GM18909 (cell line): ENCODE measurements at regions not wholly inside any gene's neighbourhood (a gene's known extent, or its start where the extent isn't known, plus 50 kb on each side); places are given as distances from the start of the nearest gene placed in this dataset.
A peak's percentile ranks its signal among the peaks of the same experiment; 100 is the strongest.
"Not testable (repeated sequence)": the region's sequence is repeated elsewhere in the genome, so short reads cannot be mapped to it uniquely, and the experiment has no call there.

Experiments used
- ATAC-seq: cut with Tn5 transposase; IDR thresholded peaks from one replicate; pipeline ENCODE4 v1.9.1; 2021; ENCODE audit warnings: mild to moderate bottlenecking; ENCODE audit not compliant: unreplicated experiment, poor library complexity

DNA sequence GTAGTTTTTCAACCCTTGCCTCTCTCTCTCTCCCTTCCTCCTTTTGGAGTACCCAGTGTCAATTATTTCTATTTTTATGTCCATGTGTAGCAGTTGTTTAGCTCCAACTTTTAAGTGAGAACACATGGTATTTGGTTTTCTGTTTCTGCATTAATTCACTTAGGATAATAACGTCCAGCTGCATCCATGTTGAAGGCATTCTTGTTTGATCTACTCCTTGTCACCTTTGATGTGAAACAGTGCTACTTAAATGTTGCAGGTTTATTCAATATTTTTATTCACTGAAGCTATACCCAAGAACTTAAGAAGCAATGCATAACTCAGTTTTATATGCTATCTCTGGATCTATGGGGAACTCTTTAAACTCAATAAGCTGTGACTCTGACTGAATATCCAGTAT is 465.2 kb upstream of the ADGRB3 start:
- ATAC-seq: no peak

DNA sequence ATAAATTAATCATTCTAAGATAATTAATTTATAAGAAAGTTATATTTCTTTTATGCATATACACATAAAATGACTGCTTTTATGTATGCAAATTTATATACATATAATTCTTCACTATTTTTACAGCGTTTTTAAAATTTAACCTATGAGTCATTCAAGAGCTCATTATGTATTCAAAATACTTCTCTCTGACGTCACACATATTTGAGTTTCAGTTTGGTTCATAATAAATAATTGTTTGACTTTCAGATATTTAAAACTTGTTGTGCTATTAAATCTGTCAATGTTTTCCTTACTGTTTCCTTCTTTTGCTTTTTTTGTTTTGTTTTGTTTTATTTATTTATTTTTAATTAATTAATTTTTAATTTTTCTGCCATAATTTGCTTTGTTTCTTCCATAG is 467.5 kb upstream of the ADGRB3 start:
- ATAC-seq: no peak

DNA sequence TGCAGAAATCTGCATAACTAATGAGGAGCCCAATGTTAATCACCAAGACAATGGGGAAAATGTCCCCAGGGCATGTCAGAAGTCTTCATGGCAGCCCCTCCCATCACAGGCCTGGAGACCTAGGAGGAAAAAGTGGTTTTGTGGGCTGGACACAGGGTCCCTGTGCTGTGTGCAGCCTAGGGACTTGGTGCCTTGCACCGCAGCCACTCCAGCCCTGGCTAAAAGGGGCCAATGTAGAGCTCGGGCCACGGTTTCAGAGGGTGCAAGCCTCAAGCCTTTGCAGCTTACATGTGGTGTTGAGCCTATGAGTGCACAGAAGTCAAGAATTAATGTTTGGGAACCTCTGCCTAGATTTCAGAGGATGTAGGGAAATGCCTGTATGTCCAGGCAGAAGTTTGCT is 474.3 kb upstream of the ADGRB3 start:
- ATAC-seq: not testable (repeated sequence)

DNA sequence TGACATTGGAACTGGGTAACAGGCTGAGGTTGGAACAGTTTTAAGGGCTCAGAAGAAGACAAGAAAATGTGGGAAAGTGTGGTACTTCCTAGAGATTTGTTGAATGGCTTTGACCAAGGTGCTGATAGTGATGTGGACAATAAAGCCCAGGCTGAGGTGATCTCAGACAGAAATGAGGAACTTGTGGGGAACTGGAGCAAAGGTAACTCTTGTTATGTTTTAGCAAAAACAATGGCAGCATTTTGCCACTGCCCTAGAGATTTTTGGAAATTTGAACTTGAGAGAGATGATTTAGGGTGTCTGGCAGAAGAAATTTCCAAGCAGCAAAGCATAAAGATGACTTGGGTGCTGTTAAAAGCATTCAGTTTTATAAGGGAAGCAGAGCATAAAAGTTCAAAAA is 474.7 kb upstream of the ADGRB3 start:
- no peak for ATAC-seq

DNA sequence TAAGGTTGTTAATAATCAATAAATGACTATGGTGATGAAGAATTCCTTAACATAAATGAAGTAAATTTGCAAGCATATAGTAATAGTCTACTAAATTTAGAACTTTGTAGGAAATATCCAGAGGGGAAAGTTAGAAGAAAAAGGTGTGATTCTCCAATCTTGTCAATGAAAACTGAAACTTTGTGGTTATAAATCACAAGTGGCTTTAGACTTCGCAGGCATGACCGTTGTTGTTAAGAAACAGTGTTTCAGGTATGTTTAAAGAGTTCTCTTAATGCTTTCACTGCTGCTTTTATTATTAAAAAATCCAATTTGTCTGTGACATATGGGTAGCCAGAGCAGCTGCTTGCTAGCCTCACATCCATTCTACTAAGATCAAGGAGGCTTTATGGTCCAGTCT is 475.6 kb upstream of the ADGRB3 start:
- no peak for ATAC-seq

DNA sequence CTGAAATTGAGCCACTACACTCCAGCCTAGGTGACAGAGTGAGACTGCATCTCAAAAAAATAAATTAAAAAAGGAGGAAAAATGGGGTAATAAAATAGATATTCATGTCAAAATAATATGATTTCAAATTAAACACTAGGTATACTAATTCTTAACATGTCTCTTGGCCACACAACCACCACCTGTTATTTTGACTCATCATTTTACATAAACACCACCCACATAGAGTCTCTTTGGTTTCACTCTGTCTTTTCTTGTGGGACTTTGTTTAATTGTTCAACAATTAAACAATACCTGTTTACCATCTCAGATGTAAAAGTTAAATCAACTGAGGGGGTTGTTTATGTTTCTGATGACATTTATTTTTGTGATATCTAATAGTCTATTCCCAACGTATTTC is 476.8 kb upstream of the ADGRB3 start:
- peak; percentile 78 for ATAC-seq

DNA sequence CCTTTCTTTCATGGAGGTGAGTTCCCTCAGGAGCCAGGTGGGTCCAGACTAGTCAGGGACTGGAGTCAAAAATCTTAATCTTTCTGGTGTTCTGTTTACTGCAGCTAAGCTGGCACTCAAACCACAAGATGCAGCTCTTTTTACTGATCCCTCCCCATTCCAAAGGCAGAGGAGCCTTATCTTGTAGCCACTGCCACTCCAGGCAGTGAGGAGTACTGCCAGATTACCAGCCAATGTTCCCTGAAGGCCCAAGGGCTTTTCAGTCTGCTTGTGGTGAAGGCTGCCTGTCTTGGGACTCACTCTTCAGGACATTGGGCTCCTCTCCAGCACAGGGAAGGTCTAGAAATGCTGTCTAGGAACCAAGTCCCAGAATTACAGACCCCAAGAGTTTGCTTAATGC is 490.4 kb upstream of the ADGRB3 start:
- ATAC-seq: no peak

DNA sequence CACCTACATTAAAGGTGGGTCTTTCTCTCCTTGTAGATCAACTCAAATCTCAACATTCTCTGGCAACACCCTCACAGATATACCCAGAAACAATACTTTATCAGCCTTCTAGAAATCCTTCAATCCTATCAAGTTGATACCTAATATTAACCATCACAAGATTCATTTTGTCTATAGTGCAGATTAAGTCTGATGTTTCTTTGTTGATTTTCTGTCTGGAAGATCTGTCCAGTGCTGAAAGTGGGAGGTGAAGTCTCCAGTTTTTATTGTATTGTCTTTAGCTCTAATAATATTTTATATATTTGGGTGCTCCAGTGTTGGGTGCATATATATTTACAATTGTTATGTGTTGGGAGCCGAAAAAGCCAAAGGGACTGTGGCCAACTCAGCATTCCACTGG is 493.9 kb upstream of the ADGRB3 start:
- no peak for ATAC-seq

DNA sequence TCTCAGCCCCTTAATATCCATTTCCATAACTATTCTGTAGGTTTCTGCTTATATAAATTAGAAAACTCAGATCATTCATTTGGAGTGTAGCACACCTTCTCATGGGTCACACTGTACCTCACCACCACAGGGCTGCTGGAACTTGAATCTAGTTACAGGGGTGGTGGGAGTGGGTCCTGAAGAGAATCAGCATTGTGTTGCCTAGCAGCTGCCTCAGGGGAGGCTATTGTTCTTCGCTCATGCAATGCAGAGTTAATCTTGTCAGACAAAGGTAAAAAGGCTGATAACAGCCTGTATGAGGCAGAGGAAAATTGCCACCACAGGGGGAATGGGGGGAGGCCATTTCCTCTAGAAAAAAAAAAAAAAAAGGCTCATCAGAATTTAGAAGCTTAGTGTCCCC is 496.0 kb upstream of the ADGRB3 start:
- no peak for ATAC-seq

DNA sequence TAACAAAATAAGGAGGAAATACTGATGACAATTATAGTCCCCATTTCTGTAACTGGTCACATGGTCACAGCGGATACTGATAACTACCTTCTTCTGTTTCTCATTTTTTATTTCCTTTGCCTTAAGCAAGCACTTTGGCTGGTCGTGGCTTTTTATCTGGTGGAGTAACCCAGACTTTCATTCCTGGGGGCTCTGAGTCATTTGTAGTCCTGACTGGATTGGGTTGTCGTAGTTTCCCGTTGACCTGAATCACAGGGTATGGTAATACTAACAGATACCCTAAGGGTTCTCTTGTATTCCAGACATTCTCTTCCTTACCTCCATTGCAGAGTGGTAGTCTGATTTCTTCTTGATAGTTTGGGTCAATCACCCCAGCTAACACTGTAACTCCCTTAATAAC is 500.3 kb upstream of the ADGRB3 start:
- no peak for ATAC-seq

DNA sequence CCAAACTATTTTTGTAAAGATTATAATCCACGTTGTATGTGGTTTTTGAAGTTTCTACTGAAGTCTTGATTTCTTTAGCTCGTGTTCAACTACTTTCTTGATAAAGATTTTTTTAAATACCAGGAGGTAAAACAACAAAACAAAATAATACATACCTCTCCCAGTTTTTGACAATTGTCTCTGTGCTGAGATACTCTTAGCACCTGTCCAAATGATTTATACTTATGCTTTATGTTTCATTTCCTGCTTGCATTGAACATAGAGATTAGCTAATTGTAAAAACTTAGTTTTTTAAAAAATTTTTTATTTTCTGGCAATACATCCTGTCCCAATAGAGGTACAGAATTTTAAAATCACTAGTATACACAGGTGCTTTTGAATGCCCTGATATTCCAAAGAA is 506.9 kb upstream of the ADGRB3 start:
- no peak for ATAC-seq

DNA sequence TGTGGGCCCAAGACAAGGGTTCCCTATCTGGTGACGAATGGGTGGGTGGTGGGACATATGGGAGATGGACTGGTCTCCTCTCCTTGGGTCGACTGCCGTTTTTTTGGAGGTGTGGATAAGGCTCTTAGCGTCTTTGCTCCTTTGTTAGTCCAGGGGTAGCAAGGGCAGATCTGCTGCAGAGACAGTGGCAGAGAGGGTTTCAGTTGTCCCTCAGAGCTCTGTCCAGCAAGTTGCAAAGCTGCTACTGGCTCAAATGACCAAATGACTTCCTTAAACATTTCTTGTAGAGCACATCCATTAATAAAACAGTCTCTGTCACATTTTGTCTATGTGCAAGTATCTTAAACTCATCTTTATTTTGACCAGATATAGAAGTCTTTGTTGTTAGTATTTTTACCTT is 508.0 kb upstream of the ADGRB3 start:
- ATAC-seq: no peak

DNA sequence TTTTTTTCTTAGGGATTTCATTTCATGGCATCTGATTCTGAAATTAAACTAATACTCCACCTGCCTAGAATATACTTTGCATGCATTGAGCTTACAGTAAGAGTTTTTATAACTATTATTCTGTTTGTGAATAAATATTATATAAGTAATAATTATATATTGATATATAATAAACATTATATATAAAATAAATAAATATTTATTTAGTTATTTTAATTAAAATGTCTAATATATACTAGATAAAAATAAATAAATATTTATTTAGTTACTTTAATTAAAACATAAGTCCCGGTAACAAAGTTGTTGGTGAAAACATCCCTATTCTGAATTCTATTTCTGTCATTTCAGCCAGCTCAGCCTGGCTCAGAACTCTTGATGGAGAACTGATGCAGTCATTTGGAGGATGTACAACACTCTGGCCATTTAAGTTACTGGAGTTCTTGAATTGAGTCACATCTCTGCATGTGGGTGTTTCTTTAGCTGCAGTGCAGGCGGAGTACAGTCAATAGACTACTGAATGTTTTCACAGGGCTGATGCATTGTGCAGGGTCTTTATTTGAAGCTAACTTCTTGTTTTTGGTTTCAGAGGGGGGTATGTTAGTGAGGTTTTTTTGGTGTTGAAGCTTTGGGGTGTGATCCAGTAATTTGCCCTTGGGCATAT is 508.9 kb upstream of the ADGRB3 start:
- peak; percentile 72 for ATAC-seq

DNA sequence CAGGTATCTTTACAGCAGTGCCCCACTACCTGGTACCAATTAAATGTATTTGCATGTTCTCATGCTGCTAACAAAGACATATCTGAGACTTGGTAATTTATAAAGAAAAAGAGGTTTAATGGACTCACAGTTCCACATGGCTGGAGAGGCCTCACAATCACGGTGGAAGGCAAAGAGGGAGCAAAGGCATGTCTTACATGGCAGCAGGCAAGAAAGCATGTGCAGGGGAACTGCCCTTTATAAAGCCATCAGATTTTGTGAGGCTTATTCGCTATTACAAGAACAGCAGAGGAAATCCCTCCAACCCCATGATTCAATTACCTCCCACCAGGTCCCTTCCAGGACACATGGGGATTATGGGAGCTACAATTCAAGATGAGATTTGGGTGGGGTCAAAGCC is 512.1 kb upstream of the ADGRB3 start:
- not testable (repeated sequence) for ATAC-seq

DNA sequence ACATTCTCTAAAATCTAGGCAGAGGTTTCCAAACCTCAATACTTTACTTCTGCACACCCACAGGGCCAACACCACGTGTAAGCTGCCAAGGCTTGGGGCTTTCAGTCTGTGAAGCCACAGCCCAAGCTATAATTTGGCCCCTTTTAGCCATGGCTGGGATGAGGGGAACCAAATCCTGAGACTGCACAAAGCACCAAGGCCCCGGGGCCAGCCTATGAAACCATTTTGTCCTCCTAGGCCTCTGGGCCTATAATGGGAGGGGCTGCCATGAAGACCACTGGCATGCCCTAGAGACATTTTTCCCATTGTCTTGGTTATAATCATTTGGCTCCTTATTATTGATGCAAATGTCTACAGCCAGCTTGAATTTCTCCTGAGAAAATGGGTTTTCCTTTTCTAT is 513.0 kb upstream of the ADGRB3 start:
- no peak for ATAC-seq

DNA sequence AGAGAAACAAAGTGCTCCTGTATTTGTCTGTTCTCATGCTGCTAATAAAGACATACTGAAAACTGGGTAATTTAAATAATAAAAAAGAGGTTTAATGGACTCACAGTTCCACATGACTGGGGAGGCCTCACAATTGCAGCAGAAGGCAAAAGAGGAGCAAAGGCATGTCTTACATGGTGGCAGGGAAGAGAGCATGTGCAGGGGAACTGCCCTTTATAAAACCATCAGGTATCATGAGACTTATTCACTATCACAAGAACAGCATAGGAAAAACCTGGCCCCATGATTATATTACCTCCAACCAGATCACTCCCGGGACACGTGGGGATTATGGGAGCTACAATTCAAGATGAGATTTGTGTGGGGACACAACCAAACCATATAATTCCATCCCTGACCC is 514.1 kb upstream of the ADGRB3 start:
- not testable (repeated sequence) for ATAC-seq

DNA sequence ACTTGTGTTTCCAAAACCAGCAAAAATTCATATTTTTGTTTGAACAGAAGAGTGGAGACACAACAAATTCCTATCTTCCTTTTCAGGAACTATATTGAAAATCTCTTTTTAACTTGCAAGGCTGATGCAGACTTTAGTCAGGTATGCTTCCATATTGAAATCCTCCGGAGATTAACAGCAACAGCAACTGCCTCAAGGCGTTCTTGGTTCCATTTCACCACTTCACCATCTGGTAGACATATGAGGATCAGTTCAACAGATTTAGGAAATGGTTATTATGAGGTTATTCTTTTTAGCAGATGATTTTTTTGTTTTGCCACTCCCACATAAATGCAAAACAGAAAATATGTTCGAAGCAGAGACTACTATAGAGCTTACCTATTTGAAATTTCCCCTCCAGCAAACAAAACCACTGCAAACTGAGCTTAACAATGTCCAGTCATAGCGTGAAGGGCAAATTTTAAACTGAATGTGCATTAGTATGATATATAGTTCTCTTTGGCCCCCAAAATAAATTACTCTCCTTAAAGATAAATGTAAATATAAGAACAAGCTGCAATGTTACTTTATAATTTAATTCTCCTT is 520.5 kb upstream of the ADGRB3 start:
- no peak for ATAC-seq

DNA sequence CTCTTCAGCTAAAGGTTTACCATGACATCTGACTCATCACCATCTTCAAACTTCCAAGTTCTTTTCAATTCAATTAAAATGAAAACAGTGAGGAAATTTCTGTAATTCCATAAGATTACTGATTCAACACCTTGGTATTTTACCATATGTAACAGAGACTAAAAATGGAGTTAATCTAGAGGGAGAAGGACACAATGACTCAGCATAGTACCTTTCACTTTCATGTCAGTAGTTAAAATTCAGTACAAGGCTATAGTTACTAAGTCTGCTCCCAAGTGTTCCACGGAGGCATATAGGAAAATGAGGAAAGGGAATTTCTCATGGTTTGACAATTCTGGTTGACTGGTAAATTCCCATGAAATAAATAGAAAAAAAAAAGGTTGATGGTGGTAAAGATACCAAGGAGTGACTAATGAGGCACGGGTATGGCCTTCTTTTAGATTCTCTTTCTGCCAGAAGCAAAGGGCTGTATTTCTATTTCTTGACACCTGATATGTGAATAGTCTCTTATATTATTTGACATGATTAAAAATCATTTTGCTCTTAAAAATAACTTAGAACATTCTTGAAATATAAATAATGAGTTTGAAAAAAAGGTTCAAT is 526.7 kb upstream of the ADGRB3 start:
- peak; percentile 74 for ATAC-seq

DNA sequence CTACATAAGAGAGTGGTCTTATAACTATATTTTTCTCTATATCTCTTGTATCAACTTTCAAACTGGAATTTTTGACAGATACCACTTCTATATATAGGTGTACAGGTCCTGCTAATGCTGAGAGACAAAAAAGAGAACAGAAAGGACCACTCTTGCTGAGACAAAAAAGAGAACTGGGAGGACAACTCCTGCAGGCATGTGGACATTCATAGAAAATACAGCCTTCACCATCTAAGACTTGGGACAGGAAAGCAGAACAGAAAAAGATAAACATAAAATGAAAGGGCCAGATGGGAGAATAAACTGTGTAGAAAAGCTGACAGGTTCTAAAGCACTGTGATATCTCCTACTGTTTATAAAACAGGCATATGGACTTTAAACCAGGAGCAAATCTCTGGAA is 541.0 kb upstream of the ADGRB3 start:
- peak; percentile 88 for ATAC-seq

DNA sequence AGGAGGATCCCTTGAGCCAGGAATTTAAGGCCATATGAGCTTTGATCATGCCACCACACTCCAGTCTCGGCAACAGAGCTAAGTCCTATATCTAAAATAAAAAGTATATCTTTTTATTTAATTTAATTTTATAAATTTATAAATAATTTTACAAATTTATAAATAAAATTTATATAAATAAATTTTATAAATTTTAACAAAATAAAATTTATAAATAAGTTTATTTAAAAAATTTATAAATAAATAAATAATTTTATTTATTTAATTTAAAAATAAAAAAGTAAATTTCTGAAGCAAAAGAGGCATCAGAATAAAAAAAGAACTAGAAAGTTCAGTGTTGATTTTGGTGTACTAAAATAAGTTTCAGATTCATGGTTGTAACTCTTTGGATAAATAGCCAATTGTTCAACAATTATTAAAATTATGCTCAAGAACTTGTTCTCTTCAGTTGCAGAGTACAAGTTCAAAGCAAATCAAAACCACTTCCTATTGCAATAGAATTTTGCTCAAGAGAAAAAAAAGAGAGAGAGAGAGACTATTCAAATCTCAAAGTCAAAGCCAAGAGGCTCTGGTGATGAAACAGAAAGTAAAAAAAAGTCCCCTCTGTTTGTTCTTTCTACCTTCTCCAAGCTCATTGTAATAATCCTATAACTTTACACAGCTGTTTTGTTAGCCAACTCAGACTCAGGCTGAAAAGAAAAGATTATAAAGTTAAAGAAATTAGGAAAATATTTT is 547.5 kb upstream of the ADGRB3 start:
- ATAC-seq: peak; percentile 79

DNA sequence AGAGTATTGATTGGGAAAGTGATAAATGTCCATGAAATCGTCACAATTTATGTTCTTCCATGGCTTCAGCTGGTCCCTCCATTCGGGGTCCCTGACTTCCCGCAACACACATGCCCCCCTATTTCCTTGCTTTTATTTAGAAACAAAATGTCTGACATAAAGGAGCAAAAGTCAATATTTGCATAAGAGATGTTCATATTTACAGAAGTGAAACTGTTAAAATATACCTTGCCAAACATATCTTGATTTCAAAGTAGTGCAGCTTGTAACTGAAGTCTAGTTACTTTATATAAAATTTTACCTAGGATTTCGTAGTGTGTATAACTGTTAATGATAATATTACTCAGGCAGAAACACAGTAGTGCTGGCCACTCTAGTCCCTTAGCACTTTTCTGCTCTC is 548.9 kb upstream of the ADGRB3 start:
- no peak for ATAC-seq
